H1 (cell line): ENCODE measurements at regions not wholly inside any gene's neighbourhood (a gene's known extent, or its start where the extent isn't known, plus 50 kb on each side); places are given as distances from the start of the nearest gene placed in this dataset.

Experiments used
- CTCF ChIA-PET: fragments of 300-600 bp; sonication (Branson Sonifier 250); formaldehyde crosslinking; loops from one replicate; lab custom pipeline; 2021; ENCODE audit not compliant: partially characterized antibody; lab: Charles Lee
- POLR2A ChIA-PET: fragments of 300-600 bp; sonication (Branson Sonifier 250); formaldehyde crosslinking; loops from one replicate; lab custom pipeline; 2021; ENCODE audit warnings: inconsistent platforms; ENCODE audit not compliant: partially characterized antibody; lab: Charles Lee
- DNase-seq, 2 experiments: peaks; one replicate each; pipeline versions ENCODE4 v3.0.0 to v3.0.0-alpha.2; 2010 to 2022; ENCODE audit warnings: low spot score in 2 of 2, low read depth in 1 of 2, mixed read lengths in 1 of 2
- FAIRE-seq: peaks from 2 replicates; lab custom pipeline; 2011; peaks lifted over from hg19 to GRCh38; lab: Jason Lieb, UNC
- H2AFZ ChIP-seq: 2 replicates; pipeline ENCODE4 v1.8.1; 2012; ENCODE audit warnings: low read length, inconsistent platforms
- H2AK5ac ChIP-seq: 2 replicates; pipeline ENCODE4 v1.6.1; 2013; ENCODE audit warnings: low read depth, low read length
- H2BK120ac ChIP-seq: replicated peaks from 2 replicates; pipeline ENCODE3; 2013; ENCODE audit warnings: low read depth, low read length, inconsistent platforms
- H2BK12ac ChIP-seq: 2 replicates; pipeline ENCODE4 v1.6.1; 2013; ENCODE audit warnings: low read depth, low read length
- H2BK15ac ChIP-seq: 2 replicates; pipeline ENCODE4 v1.6.1; 2013; ENCODE audit warnings: low read length
- H2BK20ac ChIP-seq: 2 replicates; pipeline ENCODE4 v1.6.1; 2013; ENCODE audit warnings: low read length
- H2BK5ac ChIP-seq: 2 replicates; pipeline ENCODE4 v1.6.1; 2013; ENCODE audit warnings: low read depth, low read length
- H3K14ac ChIP-seq: 2 replicates; pipeline ENCODE4 v1.6.1; 2013; ENCODE audit warnings: inconsistent platforms; ENCODE audit not compliant: insufficient read length
- H3K18ac ChIP-seq: 2 replicates; pipeline ENCODE4 v1.6.1; 2013; ENCODE audit warnings: low read length; ENCODE audit errors: extremely low read depth
- H3K23ac ChIP-seq: 2 replicates; pipeline ENCODE4 v1.6.1; 2013; ENCODE audit warnings: inconsistent platforms; ENCODE audit not compliant: insufficient read length
- H3K23me2 ChIP-seq: 2 replicates; pipeline ENCODE4 v1.6.1; 2013; ENCODE audit warnings: low read depth, low read length
- H3K27ac ChIP-seq: 2 replicates; pipeline ENCODE4 v1.6.1; 2011; ENCODE audit warnings: low read depth, low read length, inconsistent platforms
- H3K27me3 ChIP-seq, 4 experiments: replicated peaks in 1 of 4; 1 replicate in 1 of 4; 2 replicates in 3 of 4; pipeline versions ENCODE4 v1.6.1 to v1.8.1; 2011 to 2013; ENCODE audit warnings: low read length in 3 of 4, mild to moderate bottlenecking in 3 of 4, inconsistent platforms in 2 of 4, mixed read lengths in 2 of 4, moderate library complexity in 1 of 4; ENCODE audit not compliant: control insufficient read depth in 3 of 4, insufficient read depth in 3 of 4; ENCODE audit errors: extremely low read depth in 1 of 4
- H3K36me3 ChIP-seq, 4 experiments: 2 replicates each; pipeline versions ENCODE4 v1.6.1 to v1.8.1; 2011 to 2013; ENCODE audit warnings: mild to moderate bottlenecking in 4 of 4, low read length in 3 of 4, moderate library complexity in 2 of 4, control low read depth in 1 of 4, inconsistent platforms in 1 of 4; ENCODE audit not compliant: insufficient read depth in 4 of 4, control insufficient read depth in 2 of 4
- H3K4ac ChIP-seq: replicated peaks from 2 replicates; pipeline ENCODE3; 2013; ENCODE audit warnings: low read length, low read depth, mixed read lengths, inconsistent platforms; ENCODE audit not compliant: insufficient read length
- H3K4me1 ChIP-seq, 4 experiments: replicated peaks in 1 of 4; 1 replicate in 1 of 4; 2 replicates in 3 of 4; pipeline versions ENCODE4 v1.6.1 to v1.8.1; 2011 to 2013; ENCODE audit warnings: low read length in 3 of 4, inconsistent platforms in 2 of 4, mixed read lengths in 1 of 4; ENCODE audit not compliant: insufficient read depth in 4 of 4, control insufficient read depth in 3 of 4
- H3K4me2 ChIP-seq, 2 experiments: 2 replicates each; pipeline versions ENCODE4 v1.6.1 to v1.8.1; 2011 to 2013; ENCODE audit warnings: low read depth in 2 of 2, low read length in 2 of 2, control low read depth in 1 of 2, inconsistent platforms in 1 of 2, mild to moderate bottlenecking in 1 of 2; ENCODE audit not compliant: insufficient read depth in 1 of 2
- H3K4me3 ChIP-seq, 4 experiments: fragments of 200-600, 300-600 bp in 1 of 4; sonication (generic), shearing (Covaris generic), sonication (Bioruptor Twin) in 1 of 4; 2 replicates each; pipeline versions ENCODE4 v1.5.1 to v1.8.1; 2011 to 2016; ENCODE audit warnings: low read length in 4 of 4, low read depth in 3 of 4, control low read depth in 2 of 4, inconsistent platforms in 2 of 4, mild to moderate bottlenecking in 2 of 4, mixed read lengths in 1 of 4, moderate library complexity in 1 of 4; ENCODE audit not compliant: insufficient read depth in 2 of 4; ENCODE audit errors: extremely low read depth in 1 of 4
- H3K56ac ChIP-seq: replicated peaks from 2 replicates; pipeline ENCODE3; 2013; ENCODE audit warnings: low read depth, mild to moderate bottlenecking, mixed read lengths, low read length, inconsistent platforms; ENCODE audit not compliant: insufficient read length
- H3K79me1 ChIP-seq: 2 replicates; pipeline ENCODE4 v1.6.1; 2013; ENCODE audit warnings: low read depth, low read length, control low read depth
- H3K79me2 ChIP-seq, 2 experiments: 2 replicates each; pipeline versions ENCODE4 v1.6.1 to v1.8.1; 2012 to 2013; ENCODE audit warnings: low read length in 2 of 2, mild to moderate bottlenecking in 2 of 2, inconsistent platforms in 1 of 2; ENCODE audit not compliant: insufficient read depth in 2 of 2, control insufficient read depth in 1 of 2
- H3K9ac ChIP-seq, 4 experiments: replicated peaks in 1 of 4; 1 replicate in 1 of 4; 2 replicates in 3 of 4; pipeline versions ENCODE4 v1.6.1 to v1.8.1; 2011 to 2013; ENCODE audit warnings: low read depth in 3 of 4, low read length in 3 of 4, control low read depth in 2 of 4, mild to moderate bottlenecking in 2 of 4, moderate library complexity in 2 of 4, inconsistent platforms in 1 of 4; ENCODE audit errors: extremely low read depth in 1 of 4
- H3K9me3 ChIP-seq, 2 experiments: 2 replicates each; pipeline versions ENCODE4 v1.6.1 to v1.8.1; 2012 to 2013; ENCODE audit warnings: mild to moderate bottlenecking in 2 of 2, moderate library complexity in 2 of 2, control low read depth in 1 of 2, inconsistent platforms in 1 of 2, low read depth in 1 of 2, low read length in 1 of 2, mixed read lengths in 1 of 2; ENCODE audit not compliant: insufficient read depth in 2 of 2
- H4K20me1 ChIP-seq, 2 experiments: replicated peaks in 1 of 2; 2 replicates each; pipeline versions ENCODE3 to v1.8.1; 2011 to 2013; ENCODE audit warnings: inconsistent platforms in 2 of 2, low read length in 2 of 2, mild to moderate bottlenecking in 1 of 2; ENCODE audit not compliant: insufficient read depth in 2 of 2, control insufficient read depth in 1 of 2
- H4K5ac ChIP-seq: 2 replicates; pipeline ENCODE4 v1.6.1; 2013; ENCODE audit warnings: low read length, low read depth, mixed read lengths, inconsistent platforms; ENCODE audit not compliant: insufficient read length
- H4K8ac ChIP-seq: 2 replicates; pipeline ENCODE4 v1.8.0; 2013; ENCODE audit warnings: mild to moderate bottlenecking, moderate library complexity, low read length, inconsistent platforms; ENCODE audit not compliant: insufficient read depth; ENCODE audit errors: extremely low read depth
- H4K91ac ChIP-seq: replicated peaks from 2 replicates; pipeline ENCODE3; 2013; ENCODE audit warnings: low read length, mixed read lengths, inconsistent platforms; ENCODE audit not compliant: insufficient read length
- CTCF ChIP-seq, 3 experiments: IDR thresholded peaks; 1 replicate in 2 of 3; 2 replicates in 1 of 3; pipeline versions ENCODE4 v1.5.1 to v1.6.1; 2011; ENCODE audit warnings: low read length in 3 of 3, mild to moderate bottlenecking in 3 of 3, inconsistent platforms in 2 of 3, low read depth in 1 of 3, moderate library complexity in 1 of 3; ENCODE audit not compliant: insufficient read depth in 1 of 3; ENCODE audit errors: control extremely low read depth in 1 of 3
- GABPA ChIP-seq: IDR thresholded peaks from 2 replicates; pipeline ENCODE4 v1.6.1; 2011; ENCODE audit warnings: mild to moderate bottlenecking, low read length, moderate library complexity, borderline replicate concordance; ENCODE audit not compliant: insufficient read depth
- HDAC2 ChIP-seq, 2 experiments: fragments of 300-600 bp in 1 of 2; sonication (generic) in 1 of 2; IDR thresholded peaks; 2 replicates each; pipeline ENCODE4 v1.6.1; 2011 to 2012; ENCODE audit warnings: low read depth in 2 of 2, low read length in 2 of 2, mild to moderate bottlenecking in 2 of 2, moderate library complexity in 2 of 2, borderline replicate concordance in 1 of 2, inconsistent platforms in 1 of 2
- KDM1A ChIP-seq: fragments of 200-600, 300-600 bp; sonication (generic); IDR thresholded peaks from 2 replicates; pipeline ENCODE4 v1.7.1; 2016; ENCODE audit warnings: mild to moderate bottlenecking, low read length, borderline replicate concordance
- PHF8 ChIP-seq: fragments of 200-600 bp; sonication (generic); conservative IDR thresholded peaks from 2 replicates; pipeline ENCODE4 v1.7.1; 2012; ENCODE audit warnings: low read depth, mild to moderate bottlenecking, inconsistent platforms, low read length, moderate library complexity
- POU5F1 ChIP-seq: IDR thresholded peaks from 2 replicates; pipeline ENCODE4 v1.6.1; 2011; ENCODE audit warnings: low read depth, mild to moderate bottlenecking, low read length, moderate library complexity
- WGBS, 2 experiments: shearing (Covaris generic) in 1 of 2; methylation state at CpG; one replicate each; pipeline versions ENCODE4 v1.1.6 to v1.1.7; 2013 to 2015; ENCODE audit warnings: low lambda C conversion rate in 2 of 2, mixed read lengths in 2 of 2, inconsistent platforms in 1 of 2, low coverage in 1 of 2, missing lambda C conversion rate in 1 of 2; ENCODE audit not compliant: insufficient replicate concordance in 2 of 2, insufficient coverage in 1 of 2, insufficient read length in 1 of 2; ENCODE audit errors: extremely low coverage in 1 of 2, missing lambda C conversion rate in 1 of 2; 5-methylcytosine and 5-hydroxymethylcytosine counted together

- no peaks in the 10 kb centered on the region for H3K23me2 ChIP-seq
- no peak overlapping the region for H2BK12ac ChIP-seq
- H3K36me3 ChIP-seq, result no peaks in the 10 kb centered on the region
- H3K9me3 ChIP-seq, result no peaks in the 10 kb centered on the region
- no peak overlapping the region for H3K4me3 ChIP-seq
- no peaks in the 10 kb centered on the region for H3K4me1 ChIP-seq
- no peaks in the 10 kb centered on the region for H3K27me3 ChIP-seq
- no peak overlapping the region for H2BK5ac ChIP-seq
- H2AFZ ChIP-seq, result no peak overlapping the region
- H3K79me2 ChIP-seq, result no peaks in the 10 kb centered on the region
- H4K5ac ChIP-seq, result no peak overlapping the region
- DNase-seq, result no peak
- H3K23ac ChIP-seq, result no peak overlapping the region
- H4K8ac ChIP-seq, result no peak overlapping the region
- no peak overlapping the region for H2BK15ac ChIP-seq
- H2BK120ac ChIP-seq, result no peak overlapping the region
- H3K27ac ChIP-seq, result no peak overlapping the region
- no peak overlapping the region for H3K4ac ChIP-seq
- H3K9ac ChIP-seq, result no peak overlapping the region
- H4K20me1 ChIP-seq, result no peaks in the 10 kb centered on the region
- no peak overlapping the region for H2BK20ac ChIP-seq
- H3K4me2 ChIP-seq, result no peak overlapping the region
- no peaks in the 10 kb centered on the region for H3K79me1 ChIP-seq
- TF ChIP-seq GABPA (no peak), HDAC2 (IDR thresholded peaks at IDR 0.05; ENCODE audit: borderline replicate concordance in 1 of 2, low read depth in 2 of 2, low read length in 2 of 2) (no peak), CTCF (IDR thresholded peaks at IDR 0.05; ENCODE audit: control extremely low read depth in 1 of 3, insufficient read depth in 1 of 3, low read depth in 1 of 3, low read length in 3 of 3) (no peak), PHF8 (no peak), POU5F1 (no peak), KDM1A (no peak)
- TF ChIP-seq, all 59 proteins: peak for 0
- H3K14ac ChIP-seq, result no peak overlapping the region
- no peak overlapping the region for H3K56ac ChIP-seq
- 92% methylated on average over 5 of the region's 5 CpGs; no CpG with 5 or more reads in 1 of the 2 experiments for WGBS, 2 experiments
- no peak overlapping the region for H2AK5ac ChIP-seq
- ChIA-PET CTCF (interaction anchor here (0.6 to 1.1 kb wide), 2 partner anchors 48 to 66 kb away, joined by 3 to 4 read pairs; no protein-coding TSS in a partner anchor), POLR2A (no interaction called here)
- no peak for FAIRE-seq
- H3K18ac ChIP-seq, result no peak overlapping the region
- no peak overlapping the region for H4K91ac ChIP-seq
Measured at GRCh38 chr5:92715946-92716520, 865.0 kb downstream of the NR2F1-AS1 start.
